ENCODE measurements at regions not wholly inside any gene's neighbourhood (a gene's known extent, or its start where the extent isn't known, plus 50 kb on each side); places are given as distances from the start of the nearest gene placed in this dataset.
"Not testable (repeated sequence)": the region's sequence is repeated elsewhere in the genome, so short reads cannot be mapped to it uniquely, and the experiment has no call there.

DNA sequence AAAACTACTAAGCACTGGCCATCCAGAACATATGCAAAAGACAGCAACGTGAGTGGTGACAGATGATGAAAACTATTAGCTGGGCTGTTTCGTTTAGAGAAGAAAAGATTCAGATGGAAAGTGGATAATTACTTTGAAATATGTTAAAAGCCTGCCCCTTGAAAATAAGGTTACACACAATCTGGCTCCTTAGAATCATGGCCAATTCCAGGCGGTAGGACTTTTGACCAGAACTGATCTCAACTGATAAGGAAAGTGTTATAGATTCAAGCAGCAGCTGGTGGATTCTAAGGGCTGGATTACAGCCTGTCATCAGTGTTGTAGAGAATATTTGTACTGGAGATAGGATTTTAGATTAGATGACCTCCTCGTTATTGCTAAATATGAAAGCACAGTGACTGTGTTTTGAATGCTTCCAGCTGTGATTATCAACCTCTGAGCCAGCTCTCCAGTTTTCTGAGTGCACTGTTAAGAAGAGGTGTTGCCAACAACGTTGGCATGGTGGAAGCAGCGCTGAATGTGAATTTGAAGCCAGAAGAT lies 75.1 kb downstream of the KBTBD2 start:
- not testable (repeated sequence) for DNase-seq

DNA sequence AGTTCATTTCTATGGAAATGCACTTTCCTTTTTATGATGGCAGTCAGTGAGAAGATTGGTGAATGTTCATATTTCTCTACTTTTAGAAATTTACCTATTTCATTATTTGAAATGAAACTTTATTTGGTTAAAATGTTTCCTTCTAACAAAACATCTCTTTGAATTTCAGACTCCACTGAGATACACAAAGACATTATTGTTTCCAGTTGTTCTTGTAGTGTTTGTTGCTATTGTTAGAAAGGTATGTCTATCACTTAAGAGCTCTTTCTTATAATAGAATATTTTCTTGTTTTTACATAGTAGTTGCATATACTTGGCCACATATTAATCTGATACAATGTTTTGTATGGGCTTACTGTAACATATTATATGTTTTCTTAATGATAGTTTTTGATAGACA lies 76.8 kb downstream of the KBTBD2 start:
- not testable (repeated sequence) for DNase-seq

DNA sequence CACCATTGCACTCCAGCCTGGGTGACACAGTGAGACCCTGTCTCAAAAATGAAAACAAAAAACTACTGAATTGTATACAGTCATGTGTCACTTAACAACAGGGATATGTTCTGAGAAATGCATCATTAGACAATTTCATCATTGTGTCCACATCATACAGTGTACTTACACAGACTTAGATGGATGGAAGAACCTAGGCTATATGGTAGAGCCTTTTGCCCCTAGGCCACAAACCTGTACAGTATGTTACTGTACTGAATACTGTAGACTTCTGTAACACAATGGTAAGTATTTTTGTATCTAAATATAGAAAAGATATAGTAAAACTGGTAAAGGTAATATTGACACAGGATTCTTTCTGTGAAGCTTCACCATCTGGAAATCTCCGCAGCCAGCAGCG lies 81.7 kb downstream of the KBTBD2 start:
- DNase-seq = no peak

DNA sequence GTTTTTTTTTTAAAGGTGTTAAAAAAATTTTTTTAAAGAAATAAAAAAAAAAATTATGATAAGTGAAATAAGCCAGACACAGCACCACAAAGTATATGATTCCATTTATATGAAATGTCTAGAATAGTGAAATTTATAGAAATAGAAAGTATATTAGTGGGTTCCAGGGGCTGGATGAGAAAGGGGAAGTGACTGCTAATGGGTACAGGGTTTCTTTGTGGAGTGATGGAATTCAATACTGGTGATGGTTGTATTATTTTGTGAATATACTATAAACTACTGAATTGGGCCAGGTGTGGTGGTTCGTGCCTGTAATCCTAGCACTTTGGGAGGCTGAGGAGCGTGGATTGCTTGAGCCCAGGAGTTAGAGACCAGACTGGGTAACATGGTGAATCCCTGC lies 82.2 kb downstream of the KBTBD2 start:
- peak; percentile 4 for DNase-seq

DNA sequence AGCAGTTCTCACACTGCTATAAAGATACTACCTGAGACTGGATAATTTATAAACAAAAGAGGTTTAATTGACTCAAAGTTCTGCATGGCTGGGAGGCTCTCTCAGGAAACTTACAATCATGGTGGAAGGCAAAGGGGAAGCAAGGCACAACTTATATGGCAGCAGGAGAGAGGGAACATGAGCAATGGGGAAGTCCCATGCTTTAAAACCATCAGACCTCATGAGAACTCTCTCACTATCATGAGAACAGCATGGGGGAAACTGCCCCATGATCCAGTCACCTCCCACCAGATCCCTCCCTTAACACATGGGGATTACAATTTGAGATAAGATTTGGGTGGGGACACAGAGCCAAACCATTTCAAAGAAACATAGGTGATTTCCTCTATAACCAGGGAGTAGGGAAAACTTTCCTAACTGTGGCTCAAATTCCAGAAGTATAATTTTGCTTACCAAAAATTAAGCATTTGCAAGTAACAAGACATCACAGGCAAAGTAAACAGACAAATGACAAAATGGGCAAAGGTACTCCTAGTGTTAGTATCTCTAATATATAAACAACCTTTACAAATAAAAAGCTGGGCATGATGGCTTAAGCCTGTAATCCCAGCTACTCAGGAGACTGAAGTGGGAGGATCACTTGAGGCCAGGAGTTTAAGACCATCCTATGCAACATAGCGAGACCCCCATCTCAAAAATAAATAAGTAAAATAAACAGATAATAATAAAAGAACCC lies 88.0 kb downstream of the KBTBD2 start:
- DNase-seq = no peak

DNA sequence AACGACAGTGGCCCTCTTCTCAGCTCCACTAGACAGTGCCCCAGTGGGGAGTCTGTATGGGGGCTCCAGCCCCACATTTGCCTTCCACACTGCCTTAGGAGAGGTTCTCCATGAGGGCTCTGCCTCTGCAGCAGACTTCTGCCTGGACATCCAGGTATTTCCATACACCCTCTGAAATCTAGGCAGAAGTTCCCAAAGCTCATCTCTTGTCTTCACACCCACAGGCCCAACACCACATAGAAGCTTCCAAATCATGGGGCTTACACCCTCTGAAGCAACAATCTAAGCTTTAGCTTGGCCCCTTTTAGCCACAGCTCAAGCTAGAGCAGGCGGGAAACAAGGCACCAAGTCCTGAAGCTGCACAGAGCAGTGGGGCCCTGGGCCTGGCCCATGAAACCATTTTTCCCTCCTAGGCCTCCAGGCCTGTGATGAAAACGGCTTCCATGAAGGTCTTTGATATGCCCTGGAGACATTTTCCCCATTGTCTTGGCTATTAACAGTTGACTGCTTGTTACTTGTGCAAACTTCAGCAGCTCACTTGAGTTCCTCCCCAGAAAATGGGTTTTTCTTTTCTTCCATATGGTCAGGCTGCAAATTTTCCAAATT lies 89.2 kb downstream of the KBTBD2 start:
- no peak for DNase-seq

DNA sequence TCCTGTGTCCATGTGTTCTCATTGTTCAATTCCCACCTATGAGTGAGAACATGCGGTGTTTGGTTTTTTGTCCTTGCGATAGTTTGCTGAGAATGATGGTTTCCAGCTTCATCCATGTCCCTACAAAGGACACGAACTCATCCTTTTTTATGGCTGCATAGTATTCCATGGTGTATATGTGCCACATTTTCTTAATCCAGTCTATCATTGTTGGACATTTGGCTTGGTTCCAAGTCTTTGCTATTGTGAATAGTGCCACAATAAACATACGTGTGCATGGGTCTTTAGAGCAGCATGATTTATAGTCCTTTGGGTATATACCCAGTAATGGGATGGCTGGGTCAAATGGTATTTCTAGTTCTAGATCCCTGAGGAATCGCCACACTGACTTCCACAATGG lies 98.5 kb downstream of the KBTBD2 start:
- not testable (repeated sequence) for DNase-seq

DNA sequence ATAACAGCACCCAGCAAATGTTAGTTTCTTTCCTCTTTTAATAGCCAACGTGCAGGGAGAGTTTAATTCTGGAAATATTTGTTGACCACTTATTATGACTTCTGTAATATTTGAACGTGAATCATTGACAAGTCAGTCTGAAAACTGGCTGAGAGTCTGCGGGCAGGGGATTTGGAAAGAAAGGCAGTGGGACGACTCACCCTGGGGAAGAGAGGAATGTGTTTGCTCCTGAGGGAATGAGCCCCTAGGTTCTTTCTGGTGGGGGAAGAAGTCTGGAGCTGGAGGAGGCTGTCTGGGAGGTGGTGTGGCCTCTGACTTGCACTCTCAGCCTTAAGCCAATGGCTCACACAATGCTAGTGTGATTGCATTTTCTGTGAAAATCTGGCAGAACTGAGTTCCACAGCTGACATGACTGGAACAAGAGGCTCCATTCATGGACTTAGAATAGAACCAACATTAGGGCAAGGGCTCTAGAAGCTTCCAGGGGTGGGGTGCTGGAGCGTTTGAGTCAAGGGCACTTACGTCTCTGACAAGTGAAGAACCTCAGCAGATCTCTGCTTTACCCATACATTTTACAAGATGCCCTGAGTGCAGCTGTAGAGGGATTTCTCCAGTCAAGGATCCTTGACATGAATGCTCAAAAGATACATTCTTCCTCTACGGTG lies 100.7 kb downstream of the KBTBD2 start:
- not testable (repeated sequence) for DNase-seq

DNA sequence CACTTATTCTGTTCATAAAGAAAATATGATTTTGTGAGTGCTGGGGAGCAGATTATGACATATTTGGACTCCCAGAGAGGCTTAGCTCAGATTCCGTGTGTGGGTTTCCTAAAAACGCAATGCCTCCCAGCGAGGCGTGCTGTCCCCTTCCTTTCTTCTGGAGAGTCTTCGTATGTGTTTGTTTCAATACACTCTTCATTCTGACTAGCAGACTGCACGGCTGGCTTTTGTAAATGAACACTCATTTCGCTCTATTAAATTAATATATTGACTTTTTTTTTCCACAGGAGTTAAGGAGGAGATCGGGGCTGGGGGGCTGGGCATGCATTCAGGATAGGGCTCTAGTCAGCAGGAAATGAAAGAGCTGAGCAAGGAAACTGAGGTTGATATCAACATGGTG lies 102.3 kb downstream of the KBTBD2 start:
- not testable (repeated sequence) for DNase-seq

DNA sequence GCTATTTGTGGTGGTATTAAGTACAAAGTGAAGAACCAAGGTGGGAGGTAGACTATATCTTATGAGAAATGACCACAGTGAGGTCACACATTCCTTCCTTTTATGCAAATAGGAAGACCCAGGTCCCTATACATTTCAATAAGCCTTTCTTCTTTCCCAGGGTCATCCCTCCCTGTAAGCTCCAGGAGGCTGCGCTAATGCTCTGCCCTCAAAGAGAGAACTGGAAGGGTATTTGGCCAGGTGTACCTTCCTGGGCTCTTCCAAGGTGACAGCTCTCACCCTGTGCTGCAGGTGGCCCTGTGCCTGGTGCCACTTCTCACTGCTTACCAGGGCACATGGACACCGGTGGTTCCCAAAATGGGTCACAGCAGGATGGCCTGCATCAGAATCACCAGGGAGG lies 103.4 kb downstream of the KBTBD2 start:
- DNase-seq = not testable (repeated sequence)

DNA sequence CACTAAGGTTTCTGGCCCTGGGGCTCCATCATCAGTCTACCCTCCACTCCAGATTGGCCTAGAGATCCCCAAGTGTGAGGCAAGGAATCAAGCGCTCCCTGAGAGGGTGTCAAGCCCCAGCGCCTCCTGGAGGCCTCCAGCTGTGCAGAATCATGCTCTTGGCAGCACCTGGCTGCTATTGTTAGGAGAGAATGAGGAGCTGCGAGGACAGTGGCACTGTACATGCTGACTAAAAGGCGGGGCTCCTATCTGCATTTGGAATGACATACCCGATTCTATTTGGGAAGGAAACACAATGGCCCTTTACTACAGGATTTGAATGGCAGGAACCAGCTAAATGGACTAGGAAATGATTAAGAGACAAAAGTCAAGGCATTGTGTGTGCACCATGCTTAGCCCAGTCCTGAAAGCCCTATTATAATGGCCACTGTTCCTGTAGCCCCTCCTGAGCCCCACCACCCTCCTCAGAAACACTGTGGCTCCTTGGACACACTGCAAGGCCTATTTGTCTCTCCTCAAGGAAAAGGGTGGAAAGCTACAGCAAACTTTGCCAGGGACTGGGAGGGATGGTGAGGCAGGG lies 106.1 kb downstream of the KBTBD2 start:
- not testable (repeated sequence) for DNase-seq

DNA sequence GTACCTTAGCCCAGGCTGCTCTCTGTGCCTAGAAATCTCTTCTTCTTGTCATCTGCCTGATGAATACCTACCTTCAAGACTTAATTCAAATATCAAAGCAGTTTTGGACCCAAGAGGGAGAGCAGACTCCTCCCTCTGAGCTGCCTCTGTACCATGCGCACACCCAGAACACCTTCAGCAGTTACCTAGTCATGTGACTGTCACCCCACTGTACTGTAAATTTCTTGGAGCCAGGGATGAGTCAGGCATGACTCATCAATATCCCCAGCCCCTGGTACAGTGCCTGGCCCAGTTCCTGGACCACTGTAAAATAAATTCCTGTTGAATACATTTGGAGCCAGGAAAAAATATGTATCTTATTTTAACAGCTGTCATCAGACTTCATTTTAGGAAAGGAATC lies 111.7 kb downstream of the KBTBD2 start:
- DNase-seq = not testable (repeated sequence)

DNA sequence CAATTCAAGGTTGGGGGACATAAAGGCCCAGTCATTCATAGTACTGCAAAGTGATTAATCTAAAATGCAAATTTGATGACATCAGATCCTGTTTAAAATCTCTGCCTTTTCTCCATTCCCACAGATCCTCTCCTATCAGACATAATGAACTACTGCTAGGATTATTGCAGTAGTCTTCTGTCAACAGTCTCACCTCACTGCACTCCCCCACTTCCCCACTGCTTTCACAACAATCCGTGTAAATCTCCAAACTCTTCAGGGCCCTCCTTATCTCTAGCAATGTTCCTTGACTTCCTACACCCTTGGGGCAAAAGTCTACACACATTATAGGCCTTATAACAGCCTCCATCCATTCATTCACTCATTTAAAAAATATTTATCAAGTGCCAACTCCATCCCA lies 112.4 kb downstream of the KBTBD2 start:
- no peak for DNase-seq

DNA sequence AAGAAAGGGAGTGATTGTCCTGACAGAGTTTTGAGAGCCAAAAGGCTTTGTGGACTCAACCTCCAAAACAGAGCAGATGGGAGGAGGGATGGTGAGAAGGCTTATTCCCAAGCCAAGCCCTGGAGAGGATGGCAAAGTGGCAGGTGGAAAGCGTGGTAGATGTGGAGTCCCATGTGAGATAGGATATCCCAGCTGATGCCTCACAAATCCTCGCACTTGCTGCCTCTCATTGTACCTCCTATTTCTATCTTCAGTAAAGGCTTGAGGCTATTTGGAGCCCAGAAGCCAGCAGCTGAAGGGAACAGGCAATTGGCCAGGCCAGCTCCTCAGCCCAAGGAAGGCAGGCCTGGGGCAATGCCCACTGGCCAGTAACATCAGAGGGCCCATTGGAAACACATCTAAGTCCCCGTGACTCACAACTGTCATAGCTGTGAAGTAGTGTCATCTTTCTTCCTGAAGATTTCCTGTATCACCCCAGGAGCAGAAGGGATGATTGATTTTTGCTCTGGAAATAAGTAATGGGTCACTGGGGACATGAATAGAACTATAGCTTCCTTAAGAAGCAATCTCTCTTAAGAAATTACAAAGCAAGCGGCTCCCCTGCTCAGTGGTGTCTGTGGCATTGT lies 114.4 kb downstream of the KBTBD2 start:
- DNase-seq = not testable (repeated sequence)

DNA sequence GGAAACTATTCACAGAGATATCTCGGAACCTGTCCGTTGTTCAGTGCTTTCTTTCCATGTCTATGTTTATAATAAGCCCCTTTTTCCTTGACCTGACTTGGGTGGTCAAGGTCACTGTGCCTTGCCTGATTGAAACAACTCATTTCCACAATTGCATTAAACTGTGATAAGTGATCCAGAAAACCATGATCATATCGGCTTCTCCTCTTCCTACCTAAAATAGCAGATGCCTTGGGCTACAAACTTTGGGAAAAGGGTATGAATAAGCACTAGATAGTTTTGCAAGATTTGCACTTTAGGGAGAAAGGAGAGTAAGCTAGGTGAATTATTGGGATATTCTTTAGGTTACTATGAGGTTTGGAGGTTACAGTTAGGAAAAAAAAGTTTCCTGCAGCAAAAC lies 115.2 kb downstream of the KBTBD2 start:
- DNase-seq = not testable (repeated sequence)

DNA sequence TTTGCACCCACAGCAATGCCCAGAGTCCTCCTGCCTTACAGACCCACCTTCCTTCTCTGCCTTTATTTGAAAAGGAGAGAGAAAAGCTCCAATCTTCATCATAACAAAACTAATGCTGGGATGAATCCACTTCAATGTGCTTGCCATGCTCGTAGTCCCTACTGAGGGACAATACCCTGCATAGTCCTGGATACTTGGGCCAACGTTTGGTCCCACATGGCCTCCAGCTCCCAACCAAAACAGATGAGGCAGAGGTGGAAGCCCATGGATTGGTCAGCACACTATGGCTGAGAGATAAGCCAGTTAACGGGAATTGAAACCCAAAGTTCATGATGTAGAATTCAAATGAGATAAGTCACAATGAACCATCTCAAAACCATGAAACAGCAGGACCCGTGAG lies 115.8 kb downstream of the KBTBD2 start:
- DNase-seq = not testable (repeated sequence)

DNA sequence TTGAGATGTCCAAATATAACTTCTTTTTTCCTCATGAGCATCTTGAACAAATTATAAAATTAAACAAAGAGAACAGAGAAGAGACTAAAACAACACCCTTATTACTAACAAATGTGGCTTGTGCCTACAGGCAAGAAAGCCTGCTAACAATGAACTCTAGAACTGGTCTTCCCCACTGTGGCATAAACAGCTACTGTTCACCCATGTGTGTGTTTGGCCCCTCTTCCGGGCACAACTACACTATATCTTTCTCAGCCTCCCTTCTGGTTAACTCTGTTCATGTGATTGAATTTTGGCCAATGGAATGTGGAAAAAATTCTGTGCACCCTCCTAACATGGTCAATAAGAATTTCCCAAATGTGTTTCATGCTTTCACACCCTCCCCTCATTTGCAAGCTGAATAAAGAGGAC lies 117.0 kb downstream of the KBTBD2 start:
- no peak for DNase-seq

DNA sequence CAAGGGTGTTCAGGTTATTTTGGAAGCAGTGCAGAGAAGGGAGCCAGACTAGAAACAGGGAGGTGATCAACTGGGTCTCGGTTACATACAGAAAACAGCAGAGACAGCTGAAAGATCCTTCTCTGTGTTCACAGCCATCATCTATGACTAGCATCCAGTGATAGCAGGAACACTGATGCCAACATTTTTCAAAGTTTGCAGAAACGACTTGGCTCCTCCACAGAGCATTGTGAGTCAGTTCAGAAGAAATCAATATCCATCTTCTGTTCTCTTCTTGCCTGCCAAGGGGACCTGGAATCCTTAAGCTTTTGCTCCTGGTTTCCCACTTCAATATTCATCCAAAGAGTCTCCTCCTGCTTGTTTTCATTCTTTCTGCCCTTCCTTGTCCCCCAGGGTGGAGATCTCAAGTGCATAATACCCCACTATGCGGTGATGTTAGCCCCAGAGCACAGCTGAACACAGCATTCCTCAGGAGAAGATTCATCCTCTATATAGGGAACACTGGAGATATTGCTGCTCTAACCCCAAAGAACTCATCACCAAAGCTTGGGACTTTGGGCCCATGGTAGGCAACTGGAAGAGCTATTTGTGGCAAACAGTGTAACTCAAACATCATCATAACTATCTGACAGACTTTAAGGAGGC lies 122.6 kb downstream of the KBTBD2 start:
- not testable (repeated sequence) for DNase-seq

DNA sequence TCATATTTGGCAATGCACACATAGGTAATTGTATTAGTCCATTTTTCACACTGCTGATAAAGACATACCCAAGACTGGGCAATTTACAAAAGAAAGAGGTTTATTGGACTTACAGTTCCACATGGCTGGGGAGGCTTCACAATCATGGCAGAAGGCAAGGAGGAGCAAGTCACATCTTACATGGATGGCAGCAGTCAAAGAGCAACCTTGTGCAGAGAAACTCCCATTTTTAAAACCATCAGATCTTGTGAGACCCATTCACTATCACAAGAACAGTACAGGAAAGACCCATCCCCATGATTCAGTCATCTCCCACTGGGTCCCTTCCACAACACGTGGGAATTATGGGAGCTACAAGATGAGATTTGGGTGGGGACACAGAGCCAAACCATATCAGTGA lies 123.2 kb downstream of the KBTBD2 start:
- not testable (repeated sequence) for DNase-seq

DNA sequence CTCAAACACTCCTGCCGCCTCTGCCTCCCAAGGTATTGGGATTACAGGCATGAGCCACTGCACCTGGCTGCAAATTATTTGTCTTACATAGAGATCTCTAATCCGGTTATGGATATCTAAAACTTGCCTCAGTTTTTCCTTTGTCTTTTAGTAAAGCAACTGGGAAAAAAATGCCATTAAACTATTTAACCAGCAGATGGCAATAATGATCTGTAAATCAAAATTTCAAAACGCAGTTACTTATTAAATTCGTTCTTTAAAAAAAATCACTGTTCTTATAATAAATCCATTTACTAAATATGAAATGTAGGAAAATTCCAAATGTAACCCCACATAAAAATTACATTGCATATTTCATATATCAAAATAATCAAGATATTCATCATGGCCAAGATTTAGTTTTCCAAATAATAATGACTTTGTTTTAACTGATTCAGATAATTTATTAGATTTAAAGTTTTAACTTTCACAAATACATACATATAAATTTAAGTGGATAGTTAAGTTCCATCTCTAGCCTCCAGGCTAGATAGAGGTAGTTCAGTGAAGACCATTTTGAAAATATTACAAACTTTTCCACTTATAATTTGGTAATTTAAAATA lies 125.8 kb downstream of the KBTBD2 start:
- peak; percentile 58 for DNase-seq

DNA sequence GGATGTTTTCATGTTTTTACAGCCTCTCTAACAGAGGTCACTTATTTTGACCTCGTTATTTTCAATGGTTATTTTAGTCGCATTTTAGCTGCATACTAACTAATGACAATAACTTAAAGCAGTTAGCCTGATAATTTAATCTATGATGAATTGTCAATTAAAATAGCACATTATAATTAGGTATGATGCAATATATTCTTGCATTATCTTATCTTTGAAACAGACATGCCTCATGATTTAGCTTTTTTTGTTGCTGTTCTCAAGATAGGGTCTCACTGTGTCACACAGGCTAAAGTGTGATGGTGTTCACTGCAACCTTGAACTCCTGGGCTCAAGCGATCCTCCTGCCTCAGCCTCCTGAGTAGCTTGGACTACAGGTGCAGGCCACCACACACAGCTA lies 126.4 kb downstream of the KBTBD2 start:
- peak; percentile 22 for DNase-seq

DNA sequence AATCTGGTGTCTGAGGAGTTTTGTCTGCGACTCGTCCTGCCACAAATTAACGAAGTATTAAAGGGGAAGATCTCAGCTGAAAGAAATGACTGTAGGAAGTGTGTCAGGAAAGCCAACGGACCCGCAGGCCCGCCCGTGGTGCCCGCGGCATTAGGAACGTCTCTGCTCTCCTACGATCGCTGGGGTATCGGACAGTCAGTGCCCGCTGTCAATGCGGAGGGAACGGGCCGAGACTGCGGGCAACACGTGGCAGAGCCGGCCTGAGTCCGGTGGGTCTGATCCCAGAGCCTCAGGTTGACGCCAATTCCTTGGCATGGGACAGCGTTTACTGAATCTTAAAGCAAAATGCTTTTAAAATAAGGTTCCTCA lies 128.7 kb downstream of the KBTBD2 start:
- peak; percentile 33 for DNase-seq

All from hematopoietic multipotent progenitor cell treated with erythropoietin and hydrocortisone succinate and interleukin-3 and kit ligand, for 4 days (in vitro differentiated cells).